Colonic mucosa (tissue), 4 donors: ENCODE measurements at regions not wholly inside any gene's neighbourhood (a gene's known extent, or its start where the extent isn't known, plus 50 kb on each side); places are given as distances from the start of the nearest gene placed in this dataset.

Source experiments
- DNase-seq: peaks from one replicate; pipeline ENCODE4 v3.0.0-alpha.2; 2020
- H3K27ac ChIP-seq: fragments of 200-600 bp; one replicate; pipeline ENCODE4 v1.8.0; 2021
- H3K27me3 ChIP-seq: fragments of 200-600 bp; one replicate; pipeline ENCODE4 v1.8.0; 2021
- H3K36me3 ChIP-seq: fragments of 200-600 bp; one replicate; pipeline ENCODE4 v1.8.0; 2021
- H3K4me1 ChIP-seq: fragments of 200-600 bp; one replicate; pipeline ENCODE4 v1.8.0; 2021; ENCODE audit warnings: mild to moderate bottlenecking
- H3K4me3 ChIP-seq: fragments of 200-600 bp; one replicate; pipeline ENCODE4 v1.8.0; 2021
- H3K9ac ChIP-seq, 2 donors: one replicate each; pipeline ENCODE4 v1.7.0; 2013; ENCODE audit warnings: control low read depth in 2 of 2, low read depth in 2 of 2, low read length in 2 of 2
- H3K9me3 ChIP-seq: fragments of 200-600 bp; one replicate; pipeline ENCODE4 v1.8.0; 2021
- CTCF ChIP-seq: fragments of 200-600 bp; IDR thresholded peaks from one replicate; pipeline ENCODE4 v1.8.0; 2022; ENCODE audit warnings: antibody characterized with exemption, mild to moderate bottlenecking
- intact Hi-C: fragments of 100-400 bp; cut with DNase I; formaldehyde crosslinking; loops from one replicate; pipeline ENCODE4 v1.14.1; 2022
- donor health status: healthy.
- donor health status: DM: no; HTN: no; CAD: no.
- donor health status: DM: no; HTN: no; CAD: no.

DNA sequence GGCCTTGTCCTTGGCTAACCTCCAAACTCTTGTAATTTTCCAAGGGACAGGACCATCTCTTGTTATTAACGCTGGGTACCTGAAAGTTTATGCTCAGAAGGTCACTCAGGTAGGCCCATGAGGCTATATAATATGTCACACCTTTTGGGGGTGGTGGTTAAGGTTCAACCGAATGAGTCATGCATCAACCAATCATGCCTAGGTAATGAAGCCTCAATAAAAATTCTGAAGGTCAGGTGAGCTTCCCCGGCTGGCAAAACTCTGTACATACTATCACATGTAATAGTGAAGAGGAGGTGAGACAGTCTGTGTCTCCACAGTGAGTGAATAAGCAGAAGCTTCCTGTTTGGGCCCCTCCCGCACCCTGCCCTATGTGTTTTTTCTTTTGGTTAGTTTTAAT is 424.9 kb downstream of the PCDH17 start:
- Histone ChIP-seq H3K27me3 (no peaks in the 10 kb centered on the region), H3K9me3 (no peaks in the 10 kb centered on the region), H3K36me3 (no peaks in the 10 kb centered on the region), H3K9ac (no peak overlapping the region), H3K4me1 (no peaks in the 10 kb centered on the region), H3K27ac (no peak overlapping the region), H3K4me3 (no peak overlapping the region)
- intact Hi-C loops = no loop called here
- DNase-seq = no peak
- TF ChIP-seq CTCF = no peak

DNA sequence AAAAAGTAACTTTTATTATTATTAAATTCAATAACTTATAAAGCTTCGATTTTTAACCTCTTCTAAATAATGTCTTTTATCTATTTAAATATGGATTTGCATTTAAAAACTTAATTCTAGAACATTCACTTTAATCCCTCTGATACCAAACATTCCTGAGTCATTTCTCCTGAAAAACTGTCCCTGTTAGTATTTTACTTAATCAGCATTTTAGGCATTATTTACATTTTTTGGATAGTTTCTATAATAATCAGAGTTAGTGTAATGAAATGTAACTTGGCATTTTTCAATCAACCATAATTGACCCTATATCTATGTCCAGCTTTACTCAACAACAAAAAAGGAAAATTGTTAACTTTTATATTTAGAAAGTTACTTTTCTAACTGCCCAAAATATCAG is 428.1 kb downstream of the PCDH17 start:
- H3K27me3 ChIP-seq = no peaks in the 10 kb centered on the region
- no peaks in the 10 kb centered on the region for H3K4me1 ChIP-seq
- intact Hi-C loops = no loop called here
- no peak overlapping the region for H3K27ac ChIP-seq
- no peak overlapping the region for H3K4me3 ChIP-seq
- no peak overlapping the region for H3K9ac ChIP-seq
- no peaks in the 10 kb centered on the region for H3K9me3 ChIP-seq
- no peak for TF ChIP-seq CTCF
- DNase-seq = no peak
- no peaks in the 10 kb centered on the region for H3K36me3 ChIP-seq

DNA sequence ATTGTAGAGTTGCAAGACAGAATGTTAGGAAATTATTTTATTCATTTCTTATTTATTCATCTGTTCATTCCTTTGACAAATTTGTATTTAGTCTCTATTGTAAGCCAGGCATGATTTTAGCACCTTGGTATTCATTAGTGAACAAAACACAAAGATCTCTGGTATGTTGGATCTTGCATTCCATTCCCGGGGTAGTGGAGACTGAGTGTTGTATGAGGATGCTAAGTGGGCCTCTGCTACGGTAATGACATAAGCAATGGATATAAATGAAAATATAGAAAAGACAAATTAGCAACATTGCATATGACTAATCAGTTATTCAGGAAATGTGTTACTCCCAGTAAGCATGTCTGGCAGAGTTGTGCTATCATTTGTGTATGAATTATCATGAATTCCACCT is 449.3 kb downstream of the PCDH17 start:
- H3K9me3 ChIP-seq = no peaks in the 10 kb centered on the region
- H3K27ac ChIP-seq = no peak overlapping the region
- no peak overlapping the region for H3K4me3 ChIP-seq
- H3K36me3 ChIP-seq = no peaks in the 10 kb centered on the region
- H3K9ac ChIP-seq = no peak overlapping the region
- H3K4me1 ChIP-seq = no peaks in the 10 kb centered on the region
- no peak for DNase-seq
- no peaks in the 10 kb centered on the region for H3K27me3 ChIP-seq
- intact Hi-C loops = no loop called here
- no peak for TF ChIP-seq CTCF

GRCh38 chr13:58081301-58081820 is 449.8 kb downstream of the PCDH17 start:
- Histone ChIP-seq H3K36me3 (no peaks in the 10 kb centered on the region), H3K9me3 (no peaks in the 10 kb centered on the region), H3K27me3 (no peaks in the 10 kb centered on the region), H3K4me3 (no peak overlapping the region), H3K27ac (no peak overlapping the region), H3K4me1 (no peaks in the 10 kb centered on the region), H3K9ac (no peak overlapping the region)
- no peak for TF ChIP-seq CTCF
- intact Hi-C loops = no loop called here
- no peak for DNase-seq

DNA sequence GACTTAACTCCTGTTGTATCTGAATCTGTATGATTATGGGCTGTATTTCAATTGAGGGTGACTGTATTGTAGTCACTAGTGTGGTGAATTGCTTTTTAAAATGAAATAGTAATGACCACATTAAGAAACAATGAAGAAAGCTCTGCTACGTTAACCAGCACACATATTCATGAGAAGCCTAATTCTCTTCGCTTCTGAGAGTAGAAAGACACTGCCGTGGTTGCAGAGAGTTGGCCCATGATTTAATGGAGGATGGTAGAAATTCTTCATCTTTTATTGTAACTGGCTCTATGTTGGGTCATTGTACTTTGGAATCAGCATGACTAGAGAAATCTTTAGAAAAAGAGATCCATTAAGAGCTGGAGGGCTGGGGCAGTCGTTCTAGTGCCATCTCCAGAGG is 451.5 kb downstream of the PCDH17 start:
- Histone ChIP-seq H3K9ac (no peak overlapping the region), H3K9me3 (no peaks in the 10 kb centered on the region)

More for the DNA sequence above, 451.5 kb downstream of the PCDH17 start:
- Histone ChIP-seq H3K27ac (no peak overlapping the region), H3K4me1 (no peaks in the 10 kb centered on the region), H3K27me3 (no peaks in the 10 kb centered on the region), H3K36me3 (no peaks in the 10 kb centered on the region), H3K4me3 (no peak overlapping the region)
- DNase-seq = no peak
- intact Hi-C loops = no loop called here
- no peak for TF ChIP-seq CTCF
